HG03108 (cell line): ENCODE measurements at regions not wholly inside any gene's neighbourhood (a gene's known extent, or its start where the extent isn't known, plus 50 kb on each side); places are given as distances from the start of the nearest gene placed in this dataset.

Source experiments
- ATAC-seq: cut with Tn5 transposase; IDR thresholded peaks from one replicate; pipeline ENCODE4 v1.9.1; 2021; ENCODE audit warnings: moderate library complexity; ENCODE audit not compliant: unreplicated experiment

DNA sequence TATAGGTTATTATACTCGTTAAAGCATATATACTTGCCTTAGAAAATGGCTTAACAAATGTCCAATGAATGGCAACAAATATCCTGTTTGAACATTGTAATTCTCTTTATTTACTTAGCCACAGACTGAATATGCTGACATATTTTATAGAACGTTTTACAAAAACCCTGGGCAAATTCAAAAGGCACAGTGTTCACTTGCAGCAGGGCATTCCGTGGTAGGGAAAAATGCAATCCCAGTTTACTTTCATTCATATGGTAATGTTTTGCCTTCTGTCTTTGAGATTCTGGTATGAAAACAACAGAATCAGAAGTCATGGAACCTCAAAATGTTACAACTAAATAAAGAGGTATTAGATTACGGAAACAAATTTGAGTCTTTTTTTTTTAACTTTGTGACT is 56.2 kb upstream of the MYCBP2 start:
- no peak for ATAC-seq

DNA sequence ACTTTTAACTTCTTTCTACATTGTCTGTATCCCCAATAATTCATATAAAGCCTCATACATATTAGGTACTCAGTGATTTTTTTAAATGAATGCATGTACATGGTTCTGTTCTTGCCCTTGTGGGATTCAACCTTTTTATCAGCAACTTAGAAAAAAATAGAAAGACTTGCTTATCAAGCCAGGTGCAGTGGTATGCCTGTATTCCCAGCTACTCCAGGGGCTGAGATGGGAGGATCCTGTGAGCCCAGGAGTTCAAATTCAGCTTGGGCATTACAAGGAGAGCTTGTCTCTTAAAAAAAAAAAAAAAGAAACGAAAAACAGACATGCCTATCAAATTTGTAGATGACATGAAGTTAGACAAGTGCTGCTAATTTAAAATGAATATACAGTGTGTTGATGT is 54.2 kb upstream of the MYCBP2 start:
- no peak for ATAC-seq

DNA sequence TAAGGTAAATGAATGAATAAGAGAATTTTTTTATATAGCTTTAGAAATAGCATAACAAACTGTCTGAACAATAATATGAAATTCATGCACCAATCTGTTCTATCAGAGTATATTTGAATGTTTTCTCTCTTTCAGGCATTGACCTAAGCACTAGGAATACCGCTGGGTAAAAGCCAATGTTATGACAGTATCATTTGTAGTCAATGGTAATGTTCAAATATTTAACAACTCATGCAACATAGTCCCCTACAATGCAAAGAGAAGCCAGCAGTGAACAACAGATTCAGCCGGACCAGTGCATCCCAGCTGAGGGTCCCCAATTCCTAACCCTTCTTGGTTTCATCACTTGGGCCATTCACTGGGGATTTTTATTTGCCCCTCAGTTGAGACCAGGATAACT is 52.6 kb upstream of the MYCBP2 start:
- no peak for ATAC-seq

DNA sequence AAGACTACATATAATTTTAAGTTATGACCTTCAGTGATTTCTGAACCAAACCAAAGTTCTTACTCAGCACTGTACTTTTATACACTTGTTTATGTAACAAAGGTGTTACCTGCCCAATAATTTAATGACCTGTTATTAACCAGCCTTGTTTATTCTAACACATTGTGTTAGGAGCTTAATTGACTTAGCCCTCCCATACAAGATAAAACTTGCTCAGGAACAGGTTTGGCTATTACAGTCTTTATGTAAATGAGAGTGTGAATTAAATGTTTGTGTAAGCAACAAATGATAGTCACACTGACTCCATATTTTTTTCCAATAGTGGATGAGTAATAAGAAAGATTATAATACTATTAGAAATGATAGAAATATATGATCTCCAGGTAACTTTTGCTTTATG is 51.8 kb upstream of the MYCBP2 start:
- ATAC-seq = no peak

DNA sequence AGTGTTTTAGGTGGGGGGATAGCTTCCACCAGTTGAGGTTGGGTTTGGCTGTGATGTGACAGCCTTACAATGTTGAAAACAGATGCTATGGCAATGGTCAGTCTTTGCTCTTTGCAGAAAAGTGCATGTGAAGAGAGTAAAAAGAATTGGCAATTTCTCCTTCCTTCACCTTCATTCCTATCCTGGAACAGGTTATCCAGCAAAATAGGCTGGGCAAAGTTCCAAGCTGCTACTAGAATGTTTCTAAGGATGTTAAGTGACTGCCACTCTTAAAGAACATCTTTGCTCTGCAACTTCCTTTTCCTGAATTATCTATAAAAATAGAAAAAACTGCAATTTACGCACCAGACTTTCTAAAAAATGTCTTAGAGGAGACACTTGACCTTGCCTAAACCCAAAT is 50.1 kb upstream of the MYCBP2 start:
- ATAC-seq = no peak
